Heart left ventricle (tissue), 16 donors: ENCODE measurements at regions not wholly inside any gene's neighbourhood (a gene's known extent, or its start where the extent isn't known, plus 50 kb on each side); places are given as distances from the start of the nearest gene placed in this dataset.

Experiments
- ATAC-seq, 4 donors: fragments of 200-7000 bp; cut with Tn5 transposase; one replicate each; pipeline ENCODE4 v1.9.1; 2020 to 2022; ENCODE audit warnings: moderate library complexity in 4 of 4, mild to moderate bottlenecking in 3 of 4, moderate number of reproducible peaks in 1 of 4
- DNase-seq, 5 donors: peaks; one replicate each; pipeline ENCODE4 v3.0.0-alpha.2; 2020
- H3K27ac ChIP-seq, 12 donors: fragments of 200-600 bp; sonication (generic) in 4 of 12; one replicate each; pipeline versions ENCODE4 v1.5.0 to v1.8.0; 2016 to 2022; ENCODE audit warnings: mild to moderate bottlenecking in 2 of 12
- H3K27me3 ChIP-seq, 9 donors: fragments of 200-600 bp; sonication (generic) in 2 of 9; one replicate each; pipeline versions ENCODE4 v1.5.1 to v1.8.0; 2016 to 2022; ENCODE audit warnings: mild to moderate bottlenecking in 3 of 9
- H3K36me3 ChIP-seq, 9 donors: fragments of 200-600 bp; sonication (generic) in 2 of 9; one replicate each; pipeline versions ENCODE4 v1.5.0 to v1.8.0; 2018 to 2022; ENCODE audit warnings: mild to moderate bottlenecking in 2 of 9
- H3K4me1 ChIP-seq, 12 donors: fragments of 200-600 bp; sonication (generic) in 4 of 12; one replicate each; pipeline versions ENCODE4 v1.5.0 to v1.8.0; 2016 to 2022; ENCODE audit warnings: mild to moderate bottlenecking in 3 of 12
- H3K4me3 ChIP-seq, 12 donors: fragments of 200-600 bp; sonication (generic) in 4 of 12; one replicate each; pipeline versions ENCODE4 v1.5.0 to v1.8.0; 2017 to 2022; ENCODE audit warnings: mild to moderate bottlenecking in 9 of 12, moderate library complexity in 4 of 12
- H3K9me3 ChIP-seq, 12 donors: fragments of 200-600 bp; sonication (generic) in 4 of 12; one replicate each; pipeline versions ENCODE4 v1.5.0 to v1.8.0; 2016 to 2022; ENCODE audit warnings: mild to moderate bottlenecking in 1 of 12
- POLR2A ChIP-seq, 2 donors: fragments of 450-650 bp; IDR thresholded peaks; one replicate each; pipeline ENCODE4 v1.6.1; 2017; ENCODE audit warnings: antibody characterized with exemption in 2 of 2, mild to moderate bottlenecking in 2 of 2, moderate library complexity in 2 of 2
- WGBS, 4 donors: extraction: QIAGEN DNeasy Blood & Tissue Kit in 2 of 4; methylation state at CpG; one replicate each; pipeline versions ENCODE4 v1.1.5 to v1.1.7; 2013 to 2018; 5-methylcytosine and 5-hydroxymethylcytosine counted together
- intact Hi-C, 10 donors: fragments of 100-400 bp; cut with DNase I; formaldehyde crosslinking; loops; one replicate each; pipeline versions ENCODE4 v1.11.1 to v1.14.2; 2022
- TF ChIP-seq, protein P1 (sequence below), 12 donors: fragments of 200-600 bp; sonication (generic) in 4 of 12; IDR thresholded peaks; one replicate each; pipeline versions ENCODE4 v1.5.0 to v1.8.0; 2018 to 2022; ENCODE audit warnings: antibody characterized with exemption in 12 of 12, mild to moderate bottlenecking in 5 of 12
- donor health status: ischemic (EF 13 %, LVEDD 7.1; RV severe dilation, severe dysfunction).
- donor health status: healthy with polysubstance abuse.
- donor health status: DM: no; HTN: yes; CAD: no.
- donor health status: DM: no; HTN: no; CAD: no.
- donor health status: ischemic (EF 25% LVEDD 6.9; RV normal size, moderate dysfunction).
- donor health status: ischemic (EF 25% LVEDD 5.7; RV mildly dilated, moderate dysfunction).
- donor health status: healthy.
- donor health status: DM: yes; HTN: yes; CAD: no.
- donor health status: ischemic (EF 35%, LVEDD 5.7; RV mildly dilated, moderate dysfunction).
- donor health status: nonischemic (EF 11% LVEDD 7.7; RV severe dilation, severe dysfunction).
- donor health status: DM: yes; HTN: yes; CAD: no.
- donor health status: PGD.
- donor health status: ischemic (EF 29% LVEDD 5.4; RV normal size, mild dysfunction).
- donor health status: nonischemic (EF 23%, LVEDD 6.1; RV moderate dilation, normal function).

- Histone ChIP-seq H3K4me1 (no peaks in the 10 kb centered on the region), H3K27me3 (no peaks in the 10 kb centered on the region), H3K4me3 (no peak overlapping the region), H3K27ac (no peak overlapping the region), H3K36me3 (no peaks in the 10 kb centered on the region), H3K9me3 (peaks cover 0 to 14% (median 0%) of the 10 kb centered on the region in 12 donors)
- no peak for TF ChIP-seq POLR2A (IDR thresholded peaks at IDR 0.05)
- TF ChIP-seq, protein P1, sequence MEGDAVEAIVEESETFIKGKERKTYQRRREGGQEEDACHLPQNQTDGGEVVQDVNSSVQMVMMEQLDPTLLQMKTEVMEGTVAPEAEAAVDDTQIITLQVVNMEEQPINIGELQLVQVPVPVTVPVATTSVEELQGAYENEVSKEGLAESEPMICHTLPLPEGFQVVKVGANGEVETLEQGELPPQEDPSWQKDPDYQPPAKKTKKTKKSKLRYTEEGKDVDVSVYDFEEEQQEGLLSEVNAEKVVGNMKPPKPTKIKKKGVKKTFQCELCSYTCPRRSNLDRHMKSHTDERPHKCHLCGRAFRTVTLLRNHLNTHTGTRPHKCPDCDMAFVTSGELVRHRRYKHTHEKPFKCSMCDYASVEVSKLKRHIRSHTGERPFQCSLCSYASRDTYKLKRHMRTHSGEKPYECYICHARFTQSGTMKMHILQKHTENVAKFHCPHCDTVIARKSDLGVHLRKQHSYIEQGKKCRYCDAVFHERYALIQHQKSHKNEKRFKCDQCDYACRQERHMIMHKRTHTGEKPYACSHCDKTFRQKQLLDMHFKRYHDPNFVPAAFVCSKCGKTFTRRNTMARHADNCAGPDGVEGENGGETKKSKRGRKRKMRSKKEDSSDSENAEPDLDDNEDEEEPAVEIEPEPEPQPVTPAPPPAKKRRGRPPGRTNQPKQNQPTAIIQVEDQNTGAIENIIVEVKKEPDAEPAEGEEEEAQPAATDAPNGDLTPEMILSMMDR (IDR thresholded peaks at IDR 0.05): no peak
- intact Hi-C loops: no loop called here
- no peak for ATAC-seq
- no peak for DNase-seq
Measured at GRCh38 chr7:23955145-23955544, 245.1 kb downstream of the STK31 start.

- intact Hi-C loops: no loop called here
- no peak for ATAC-seq
- 71 to 83% (median 78%) methylated on average over 4 of the region's 4 CpGs for WGBS, 4 donors
- H3K9me3 ChIP-seq: peaks cover 0 to 14% (median 0%) of the 10 kb centered on the region in 12 donors
- no peak overlapping the region for H3K4me3 ChIP-seq
- no peak for TF ChIP-seq POLR2A (IDR thresholded peaks at IDR 0.05)
- TF ChIP-seq, protein P1 (IDR thresholded peaks at IDR 0.05): no peak
- no peak for DNase-seq
- no peaks in the 10 kb centered on the region for H3K4me1 ChIP-seq
- H3K36me3 ChIP-seq: no peaks in the 10 kb centered on the region
- no peak overlapping the region for H3K27ac ChIP-seq
- no peaks in the 10 kb centered on the region for H3K27me3 ChIP-seq
Measured at GRCh38 chr7:23955600-23956149, 245.7 kb downstream of the STK31 start.

- Histone ChIP-seq H3K4me3 (no peak overlapping the region), H3K4me1 (no peaks in the 10 kb centered on the region), H3K27ac (no peak overlapping the region), H3K9me3 (peaks cover 0 to 14% (median 0%) of the 10 kb centered on the region in 12 donors), H3K36me3 (no peaks in the 10 kb centered on the region), H3K27me3 (no peaks in the 10 kb centered on the region)
- TF ChIP-seq, protein P1 (IDR thresholded peaks at IDR 0.05): no peak
- no peak for TF ChIP-seq POLR2A (IDR thresholded peaks at IDR 0.05)
- intact Hi-C loops: no loop called here
- DNase-seq: no peak
- 28 to 33% (median 31%) methylated on average over 10 of the region's 10 CpGs for WGBS, 4 donors
- ATAC-seq: no peak
Measured at GRCh38 chr7:23956772-23957576, 247.0 kb downstream of the STK31 start.

- H3K4me1 ChIP-seq: no peaks in the 10 kb centered on the region
- no peaks in the 10 kb centered on the region for H3K27me3 ChIP-seq
- H3K9me3 ChIP-seq: peaks cover 0 to 6% (median 0%) of the 10 kb centered on the region in 12 donors
- no peaks in the 10 kb centered on the region for H3K36me3 ChIP-seq
- 48 to 66% (median 61%) methylated on average over 3 of the region's 3 CpGs for WGBS, 4 donors
- no peak overlapping the region for H3K4me3 ChIP-seq
- no peak for DNase-seq
- ATAC-seq: no peak
- no peak overlapping the region for H3K27ac ChIP-seq
- intact Hi-C loops: no loop called here
- TF ChIP-seq, protein P1 (IDR thresholded peaks at IDR 0.05): no peak
- TF ChIP-seq POLR2A (IDR thresholded peaks at IDR 0.05): no peak
Measured at GRCh38 chr7:23959821-23960220, 249.8 kb downstream of the STK31 start.
